Ishikawa (cell line): ENCODE measurements at regions not wholly inside any gene's neighbourhood (a gene's known extent, or its start where the extent isn't known, plus 50 kb on each side); places are given as distances from the start of the nearest gene placed in this dataset.

Source experiments
- CEBPB ChIP-seq: IDR thresholded peaks from 2 replicates; pipeline ENCODE4 v1.6.1; 2012
- CREB1 ChIP-seq: IDR thresholded peaks from 2 replicates; pipeline ENCODE4 v1.6.1; 2012; ENCODE audit warnings: low read depth
- EGR1 ChIP-seq: IDR thresholded peaks from 2 replicates; pipeline ENCODE4 v1.6.1; 2012
- EP300 ChIP-seq: IDR thresholded peaks from 2 replicates; pipeline ENCODE4 v1.6.1; 2012; ENCODE audit warnings: borderline replicate concordance
- FOXM1 ChIP-seq: IDR thresholded peaks from 2 replicates; pipeline ENCODE4 v1.6.1; 2012; ENCODE audit warnings: low read depth, borderline replicate concordance
- NFIC ChIP-seq: IDR thresholded peaks from 2 replicates; pipeline ENCODE4 v1.6.1; 2012
- RAD21 ChIP-seq: IDR thresholded peaks from 2 replicates; pipeline ENCODE4 v1.6.1; 2012; ENCODE audit warnings: low read depth
- TAF1 ChIP-seq: IDR thresholded peaks from 2 replicates; pipeline ENCODE4 v1.6.1; 2012; ENCODE audit warnings: low read depth, mild to moderate bottlenecking
- TCF12 ChIP-seq: IDR thresholded peaks from 2 replicates; pipeline ENCODE4 v1.6.1; 2012; ENCODE audit warnings: low read depth
- TEAD4 ChIP-seq: IDR thresholded peaks from 2 replicates; pipeline ENCODE4 v1.6.1; 2012
- YY1 ChIP-seq: IDR thresholded peaks from 2 replicates; pipeline ENCODE4 v1.6.1; 2012; ENCODE audit warnings: low read depth
- ZBTB7A ChIP-seq: IDR thresholded peaks from 2 replicates; pipeline ENCODE4 v1.6.1; 2012; ENCODE audit warnings: low read depth
- TF ChIP-seq, protein P1 (sequence below): IDR thresholded peaks from 2 replicates; pipeline ENCODE4 v1.6.1; 2012; ENCODE audit warnings: low read depth, mild to moderate bottlenecking
- TF ChIP-seq, protein P2 (sequence below): IDR thresholded peaks from 2 replicates; pipeline ENCODE4 v1.6.1; 2012
- TF ChIP-seq, protein P3 (sequence below): IDR thresholded peaks from 2 replicates; pipeline ENCODE4 v1.6.1; 2012

DNA sequence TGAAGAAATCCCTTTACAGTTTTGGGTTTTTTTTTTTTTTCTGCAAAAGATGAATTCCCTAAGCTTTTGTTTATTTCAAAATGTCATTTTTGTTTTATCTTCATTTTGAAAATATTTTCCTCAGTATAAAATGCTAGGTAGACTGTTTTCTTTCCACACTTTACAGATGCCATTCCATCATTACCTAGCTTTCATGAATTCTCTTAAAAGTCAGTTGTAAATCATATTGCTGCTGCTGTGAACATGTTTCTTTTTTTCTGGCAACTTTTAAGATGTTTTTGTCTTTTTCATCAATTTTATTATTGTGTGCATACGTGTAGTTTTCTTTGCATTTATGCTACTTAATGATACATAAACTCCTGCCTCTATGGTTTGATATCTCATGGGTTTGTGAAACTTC is 168.3 kb downstream of the FAXC start:
- TF ChIP-seq EP300 (no peak), TEAD4 (no peak), FOXM1 (no peak), RAD21 (no peak), ZBTB7A (no peak)

DNA sequence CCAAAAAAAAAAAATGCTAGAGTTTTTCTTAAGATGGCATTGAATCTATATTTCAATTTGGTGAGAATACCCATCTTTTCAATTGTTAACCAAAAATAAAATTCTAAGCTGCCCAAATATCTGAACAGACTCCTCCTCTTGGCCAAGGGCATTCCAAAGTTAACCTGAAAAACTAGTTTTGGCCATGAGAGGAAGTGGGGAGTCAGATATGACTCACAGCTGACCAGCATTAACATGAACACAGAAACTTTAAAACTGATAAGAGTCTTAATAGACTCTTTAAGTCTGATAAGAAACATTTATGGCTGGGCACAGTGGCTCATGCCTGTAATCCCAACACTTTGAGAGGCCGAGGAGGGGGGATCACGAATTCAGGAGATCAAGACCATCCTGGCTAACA is 171.3 kb downstream of the FAXC start:
- TF ChIP-seq CEBPB (no peak), NFIC (no peak), CREB1 (no peak), TCF12 (no peak), ZBTB7A (no peak), FOXM1 (no peak), TAF1 (no peak)
- TF ChIP-seq, protein P1, sequence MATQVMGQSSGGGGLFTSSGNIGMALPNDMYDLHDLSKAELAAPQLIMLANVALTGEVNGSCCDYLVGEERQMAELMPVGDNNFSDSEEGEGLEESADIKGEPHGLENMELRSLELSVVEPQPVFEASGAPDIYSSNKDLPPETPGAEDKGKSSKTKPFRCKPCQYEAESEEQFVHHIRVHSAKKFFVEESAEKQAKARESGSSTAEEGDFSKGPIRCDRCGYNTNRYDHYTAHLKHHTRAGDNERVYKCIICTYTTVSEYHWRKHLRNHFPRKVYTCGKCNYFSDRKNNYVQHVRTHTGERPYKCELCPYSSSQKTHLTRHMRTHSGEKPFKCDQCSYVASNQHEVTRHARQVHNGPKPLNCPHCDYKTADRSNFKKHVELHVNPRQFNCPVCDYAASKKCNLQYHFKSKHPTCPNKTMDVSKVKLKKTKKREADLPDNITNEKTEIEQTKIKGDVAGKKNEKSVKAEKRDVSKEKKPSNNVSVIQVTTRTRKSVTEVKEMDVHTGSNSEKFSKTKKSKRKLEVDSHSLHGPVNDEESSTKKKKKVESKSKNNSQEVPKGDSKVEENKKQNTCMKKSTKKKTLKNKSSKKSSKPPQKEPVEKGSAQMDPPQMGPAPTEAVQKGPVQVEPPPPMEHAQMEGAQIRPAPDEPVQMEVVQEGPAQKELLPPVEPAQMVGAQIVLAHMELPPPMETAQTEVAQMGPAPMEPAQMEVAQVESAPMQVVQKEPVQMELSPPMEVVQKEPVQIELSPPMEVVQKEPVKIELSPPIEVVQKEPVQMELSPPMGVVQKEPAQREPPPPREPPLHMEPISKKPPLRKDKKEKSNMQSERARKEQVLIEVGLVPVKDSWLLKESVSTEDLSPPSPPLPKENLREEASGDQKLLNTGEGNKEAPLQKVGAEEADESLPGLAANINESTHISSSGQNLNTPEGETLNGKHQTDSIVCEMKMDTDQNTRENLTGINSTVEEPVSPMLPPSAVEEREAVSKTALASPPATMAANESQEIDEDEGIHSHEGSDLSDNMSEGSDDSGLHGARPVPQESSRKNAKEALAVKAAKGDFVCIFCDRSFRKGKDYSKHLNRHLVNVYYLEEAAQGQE, result no peak
- TF ChIP-seq, protein P2, sequence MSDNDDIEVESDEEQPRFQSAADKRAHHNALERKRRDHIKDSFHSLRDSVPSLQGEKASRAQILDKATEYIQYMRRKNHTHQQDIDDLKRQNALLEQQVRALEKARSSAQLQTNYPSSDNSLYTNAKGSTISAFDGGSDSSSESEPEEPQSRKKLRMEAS, result no peak

DNA sequence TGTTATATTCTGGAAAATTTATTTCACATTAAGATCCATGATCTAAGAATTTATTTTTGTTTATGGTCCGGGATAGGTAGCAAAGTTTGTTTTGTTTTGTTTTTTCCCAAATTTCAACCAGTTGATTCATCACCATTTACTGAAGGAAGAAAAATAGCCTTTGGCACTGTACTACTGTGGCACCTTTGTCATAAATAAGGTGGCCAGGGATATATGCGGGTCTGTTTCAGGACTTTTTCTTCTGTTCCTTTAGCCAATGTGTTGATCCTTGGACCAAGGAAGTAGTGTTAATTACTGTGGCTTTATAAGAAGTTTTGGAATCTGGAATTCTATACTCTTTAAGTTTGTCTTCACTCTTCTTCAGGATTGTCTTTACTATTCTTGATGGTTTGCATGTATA is 171.7 kb downstream of the FAXC start:
- TF ChIP-seq, protein P2, result no peak
- TF ChIP-seq YY1 (no peak), EGR1 (no peak), TEAD4 (no peak), ZBTB7A (no peak), FOXM1 (no peak), CEBPB (no peak), CREB1 (no peak), RAD21 (no peak), EP300 (no peak), NFIC (no peak), TAF1 (no peak), TCF12 (no peak)
- TF ChIP-seq, protein P3, sequence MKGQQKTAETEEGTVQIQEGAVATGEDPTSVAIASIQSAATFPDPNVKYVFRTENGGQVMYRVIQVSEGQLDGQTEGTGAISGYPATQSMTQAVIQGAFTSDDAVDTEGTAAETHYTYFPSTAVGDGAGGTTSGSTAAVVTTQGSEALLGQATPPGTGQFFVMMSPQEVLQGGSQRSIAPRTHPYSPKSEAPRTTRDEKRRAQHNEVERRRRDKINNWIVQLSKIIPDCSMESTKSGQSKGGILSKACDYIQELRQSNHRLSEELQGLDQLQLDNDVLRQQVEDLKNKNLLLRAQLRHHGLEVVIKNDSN, result no peak
- TF ChIP-seq, protein P1, result no peak

DNA sequence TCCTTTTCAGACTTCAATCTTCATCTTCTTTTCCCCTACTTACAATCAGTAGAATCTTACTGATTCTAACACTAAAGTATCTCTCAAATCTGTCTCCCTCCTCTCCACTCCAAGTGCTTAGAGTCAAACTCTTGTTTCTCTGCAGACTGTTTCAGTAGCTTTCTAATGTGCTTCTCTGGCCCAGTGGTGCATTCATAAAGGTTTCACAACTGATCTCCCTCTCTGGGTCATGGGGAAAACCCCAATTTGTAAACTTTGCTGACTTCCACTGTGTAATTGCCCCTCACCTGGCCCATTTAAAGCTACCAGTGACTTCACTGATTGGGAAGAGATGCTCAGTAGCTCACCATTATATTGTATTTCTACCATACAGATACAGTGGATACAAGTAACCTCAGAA is 183.6 kb downstream of the FAXC start:
- TF ChIP-seq TAF1 (no peak), RAD21 (no peak), TCF12 (no peak), FOXM1 (no peak)

DNA sequence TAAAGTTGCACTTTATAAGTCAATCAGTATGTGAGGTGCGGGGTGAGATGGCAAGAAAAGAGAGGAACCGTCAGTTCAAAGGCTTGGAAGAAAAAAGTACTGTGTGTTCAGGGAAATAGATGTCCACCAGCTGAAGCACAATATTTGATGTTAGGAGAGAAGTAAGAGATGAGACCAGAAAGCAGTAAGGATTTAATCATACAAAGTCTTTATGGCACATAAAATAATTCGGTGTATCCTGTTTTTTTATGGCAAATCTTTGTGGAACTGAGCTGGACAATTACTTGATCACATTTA is 197.2 kb downstream of the FAXC start:
- TF ChIP-seq TEAD4, result no peak
- TF ChIP-seq EGR1, result no peak
- TF ChIP-seq YY1, result no peak
- TF ChIP-seq CREB1, result no peak
- no peak for TF ChIP-seq FOXM1
- TF ChIP-seq NFIC, result no peak
- TF ChIP-seq EP300, result no peak
- TF ChIP-seq, protein P2, result no peak
- TF ChIP-seq, protein P3, result no peak
- no peak for TF ChIP-seq TAF1
- TF ChIP-seq CEBPB, result no peak
- no peak for TF ChIP-seq TCF12
- no peak for TF ChIP-seq RAD21
- TF ChIP-seq ZBTB7A, result no peak
- TF ChIP-seq, protein P1, result no peak
